Endodermal cell (in vitro differentiated cells): ENCODE measurements at regions not wholly inside any gene's neighbourhood (a gene's known extent, or its start where the extent isn't known, plus 50 kb on each side); places are given as distances from the start of the nearest gene placed in this dataset.
"Not testable (repeated sequence)": the region's sequence is repeated elsewhere in the genome, so short reads cannot be mapped to it uniquely, and the experiment has no call there.

Experiments used
- DNase-seq: peaks from one replicate; pipeline ENCODE4 v3.0.0-alpha.2; 2017
- H3K27ac ChIP-seq: 2 replicates; pipeline ENCODE4 v1.5.1; 2013; ENCODE audit warnings: mild to moderate bottlenecking, low read depth, low read length, moderate library complexity
- H3K27me3 ChIP-seq: 2 replicates; pipeline ENCODE4 v1.6.1; 2013; ENCODE audit warnings: mild to moderate bottlenecking, low read length, moderate library complexity; ENCODE audit not compliant: insufficient read depth, control insufficient read depth, poor library complexity, severe bottlenecking
- H3K36me3 ChIP-seq: 2 replicates; pipeline ENCODE4 v1.7.0; 2013; ENCODE audit warnings: mild to moderate bottlenecking, low read length, moderate library complexity; ENCODE audit not compliant: control insufficient read depth, insufficient read depth
- H3K4me1 ChIP-seq: one replicate; pipeline ENCODE4 v1.7.0; 2013; ENCODE audit warnings: low read length; ENCODE audit not compliant: control insufficient read depth, insufficient read depth
- H3K4me3 ChIP-seq: 2 replicates; pipeline ENCODE4 v1.5.1; 2013; ENCODE audit warnings: mild to moderate bottlenecking, low read length, moderate library complexity
- H3K9ac ChIP-seq: 2 replicates; pipeline ENCODE4 v1.6.1; 2013; ENCODE audit warnings: mild to moderate bottlenecking, low read length, moderate library complexity; ENCODE audit not compliant: poor library complexity, severe bottlenecking; ENCODE audit errors: extremely low read depth
- H3K9me3 ChIP-seq: 2 replicates; pipeline ENCODE4 v1.6.1; 2013; ENCODE audit warnings: mild to moderate bottlenecking, low read length, moderate library complexity; ENCODE audit not compliant: control insufficient read depth
- H3K27ac Mint-ChIP-seq: 2 replicates; pipeline ENCODE4 v1.8.0; 2020; ENCODE audit warnings: mixed read lengths
- H3K27me3 Mint-ChIP-seq: 2 replicates; pipeline ENCODE4 v1.8.0; 2021; ENCODE audit warnings: mild to moderate bottlenecking, mixed read lengths; ENCODE audit not compliant: insufficient read depth
- H3K36me3 Mint-ChIP-seq: 2 replicates; pipeline ENCODE4 v1.8.0; 2020; ENCODE audit warnings: low read depth, mixed read lengths
- H3K4me1 Mint-ChIP-seq: 2 replicates; pipeline ENCODE4 v1.8.0; 2020; ENCODE audit warnings: mixed read lengths
- H3K4me3 Mint-ChIP-seq: 2 replicates; pipeline ENCODE4 v1.8.0; 2020; ENCODE audit warnings: mild to moderate bottlenecking, moderate library complexity, mixed read lengths
- H3K9me3 Mint-ChIP-seq: 2 replicates; pipeline ENCODE4 v1.8.0; 2020; ENCODE audit warnings: mild to moderate bottlenecking, mixed read lengths
- CTCF ChIP-seq: fragments of 200-600 bp; sonication (generic); conservative IDR thresholded peaks from 2 replicates; pipeline ENCODE4 v1.5.0; 2021; ENCODE audit warnings: antibody characterized with exemption, mild to moderate bottlenecking
- WGBS, 2 experiments: methylation state at CpG; one replicate each; pipeline versions ENCODE4 v1.1.5 to v1.1.7; 2013; ENCODE audit warnings: missing lambda C conversion rate in 2 of 2, mixed read lengths in 1 of 2; ENCODE audit not compliant: insufficient coverage in 1 of 2, insufficient read length in 1 of 2; 5-methylcytosine and 5-hydroxymethylcytosine counted together

GRCh38 chr4:102397056-102397455 lies 51.8 kb upstream of the SLC39A8 start:
- not testable (repeated sequence) for H3K4me1 Mint-ChIP-seq, H3K4me1 ChIP-seq, H3K9me3 Mint-ChIP-seq, DNase-seq, H3K4me3 ChIP-seq, H3K4me3 Mint-ChIP-seq, H3K36me3 ChIP-seq, H3K27me3 ChIP-seq, H3K36me3 Mint-ChIP-seq, H3K27ac Mint-ChIP-seq, H3K9me3 ChIP-seq, H3K27me3 Mint-ChIP-seq, H3K9ac ChIP-seq, H3K27ac ChIP-seq
- 93 to 94% methylated on average over 2 to 5 of the region's 5 CpGs for WGBS, 2 experiments

DNA sequence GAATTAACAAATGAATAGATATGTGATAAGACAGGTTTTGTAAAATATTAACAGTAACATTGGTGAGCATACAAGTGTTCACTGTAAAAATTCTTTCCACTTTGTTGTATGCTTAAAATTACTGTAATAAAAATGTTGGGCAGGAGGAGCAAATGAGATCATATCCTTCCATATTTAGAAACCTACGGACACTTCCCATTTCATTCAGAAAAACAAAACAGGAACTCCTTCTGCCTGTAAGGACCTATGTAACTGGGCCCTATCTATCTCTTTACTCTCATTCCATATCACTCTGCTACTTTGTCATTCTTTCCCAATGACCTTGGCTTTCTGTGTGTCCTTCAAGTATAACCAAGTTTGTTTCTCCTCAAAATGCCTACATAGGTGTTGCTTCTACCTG lies 53.7 kb upstream of the SLC39A8 start:
- Mint-ChIP-seq H3K4me3 (no peak overlapping the region), H3K36me3 (no peaks in the 10 kb centered on the region), H3K27ac (no peak overlapping the region), H3K9me3 (no peaks in the 10 kb centered on the region), H3K4me1 (peaks cover 3% of the 10 kb centered on the region), H3K27me3 (no peaks in the 10 kb centered on the region)
- Histone ChIP-seq H3K27me3 (no peaks in the 10 kb centered on the region), H3K4me1 (no peaks in the 10 kb centered on the region), H3K4me3 (no peak overlapping the region), H3K9me3 (no peaks in the 10 kb centered on the region), H3K36me3 (no peaks in the 10 kb centered on the region), H3K27ac (no peak overlapping the region), H3K9ac (no peak overlapping the region)
- no peak for TF ChIP-seq CTCF
- no peak for DNase-seq
- WGBS, 2 experiments: 80 to 91% methylated on average over 1 of the region's 1 CpG

GRCh38 chr4:102400898-102401297 lies 55.6 kb upstream of the SLC39A8 start:
- Histone ChIP-seq H3K27ac (no peak overlapping the region), H3K36me3 (no peaks in the 10 kb centered on the region), H3K9ac (no peak overlapping the region), H3K4me3 (no peak overlapping the region), H3K9me3 (no peaks in the 10 kb centered on the region), H3K4me1 (no peaks in the 10 kb centered on the region), H3K27me3 (no peaks in the 10 kb centered on the region)
- no peak for DNase-seq
- WGBS, 2 experiments: 97 to 100% methylated on average over 3 to 4 of the region's 4 CpGs
- no peaks in the 10 kb centered on the region for H3K9me3 Mint-ChIP-seq
- peaks cover 3% of the 10 kb centered on the region for H3K4me1 Mint-ChIP-seq
- no peak overlapping the region for H3K27ac Mint-ChIP-seq
- no peak for TF ChIP-seq CTCF
- no peak overlapping the region for H3K4me3 Mint-ChIP-seq
- no peaks in the 10 kb centered on the region for H3K27me3 Mint-ChIP-seq
- no peaks in the 10 kb centered on the region for H3K36me3 Mint-ChIP-seq

GRCh38 chr4:102402223-102402622 lies 56.9 kb upstream of the SLC39A8 start:
- Mint-ChIP-seq H3K9me3 (no peaks in the 10 kb centered on the region), H3K4me1 (no peaks in the 10 kb centered on the region), H3K27me3 (no peaks in the 10 kb centered on the region), H3K4me3 (no peak overlapping the region), H3K36me3 (no peaks in the 10 kb centered on the region), H3K27ac (no peak overlapping the region)
- Histone ChIP-seq H3K27ac (no peak overlapping the region), H3K9me3 (no peaks in the 10 kb centered on the region), H3K27me3 (no peaks in the 10 kb centered on the region), H3K36me3 (no peaks in the 10 kb centered on the region), H3K9ac (no peak overlapping the region), H3K4me1 (no peaks in the 10 kb centered on the region), H3K4me3 (no peak overlapping the region)
- TF ChIP-seq CTCF: no peak
- WGBS, 2 experiments: 81% methylated on average over 1 of the region's 2 CpGs; no CpG with 5 or more reads in 1 of the 2 experiments
- DNase-seq: no peak
